DND-41 (cell line): ENCODE measurements at regions not wholly inside any gene's neighbourhood (a gene's known extent, or its start where the extent isn't known, plus 50 kb on each side); places are given as distances from the start of the nearest gene placed in this dataset.
"Not testable (repeated sequence)": the region's sequence is repeated elsewhere in the genome, so short reads cannot be mapped to it uniquely, and the experiment has no call there.

Experiments
- ATAC-seq: fragments of 200-7000 bp; cut with Tn5 transposase; 3 replicates; pipeline ENCODE4 v1.9.1; 2021; ENCODE audit warnings: low read depth; ENCODE audit not compliant: insufficient read depth
- DNase-seq: peaks from one replicate; pipeline ENCODE4 v3.0.0-alpha.2; 2020
- H2AFZ ChIP-seq: 2 replicates; pipeline ENCODE4 v1.6.0; 2012; ENCODE audit warnings: low read depth, low read length
- H3K27ac ChIP-seq: 2 replicates; pipeline ENCODE4 v1.5.1; 2012; ENCODE audit warnings: low read length, inconsistent platforms
- H3K27me3 ChIP-seq: fragments of 200-600 bp; sonication (generic); 2 replicates; pipeline ENCODE4 v1.6.0; 2012; ENCODE audit warnings: low read length, mild to moderate bottlenecking, inconsistent platforms; ENCODE audit not compliant: insufficient read depth, poor library complexity
- H3K36me3 ChIP-seq: 2 replicates; pipeline ENCODE4 v1.5.1; 2012; ENCODE audit warnings: low read length, inconsistent platforms; ENCODE audit not compliant: insufficient read depth
- H3K4me1 ChIP-seq: 2 replicates; pipeline ENCODE4 v1.5.1; 2012; ENCODE audit warnings: mild to moderate bottlenecking, low read length; ENCODE audit not compliant: insufficient read depth
- H3K4me2 ChIP-seq: 2 replicates; pipeline ENCODE4 v1.6.0; 2012; ENCODE audit warnings: mild to moderate bottlenecking, moderate library complexity, low read length, inconsistent platforms; ENCODE audit not compliant: insufficient read depth
- H3K4me3 ChIP-seq, 2 experiments: fragments of 200-600 bp in 1 of 2; shearing (Covaris generic) in 1 of 2; 2 replicates each; pipeline ENCODE4 v1.5.1; 2012 to 2016; ENCODE audit warnings: inconsistent platforms in 2 of 2, low read length in 2 of 2, mild to moderate bottlenecking in 2 of 2, low read depth in 1 of 2, moderate library complexity in 1 of 2
- H3K79me2 ChIP-seq: 2 replicates; pipeline ENCODE4 v1.6.0; 2012; ENCODE audit warnings: low read length, inconsistent platforms; ENCODE audit not compliant: insufficient read depth
- H3K9ac ChIP-seq: 2 replicates; pipeline ENCODE4 v1.6.0; 2012; ENCODE audit warnings: low read depth, mild to moderate bottlenecking, inconsistent platforms, low read length, moderate library complexity
- H3K9me3 ChIP-seq: 2 replicates; pipeline ENCODE4 v1.5.1; 2012; ENCODE audit warnings: low read length, moderate library complexity, mild to moderate bottlenecking, inconsistent platforms; ENCODE audit not compliant: insufficient read depth, severe bottlenecking
- H4K20me1 ChIP-seq: 2 replicates; pipeline ENCODE4 v1.6.0; 2012; ENCODE audit warnings: low read length; ENCODE audit not compliant: insufficient read depth
- EZH2 ChIP-seq: IDR thresholded peaks from 3 replicates; pipeline ENCODE4 v1.6.1; 2012; ENCODE audit warnings: borderline replicate concordance, low read depth, mild to moderate bottlenecking, moderate library complexity, low read length, inconsistent platforms; ENCODE audit not compliant: severe bottlenecking
- TF ChIP-seq, protein P1 (sequence below): IDR thresholded peaks from 2 replicates; pipeline ENCODE4 v1.5.1; 2012; ENCODE audit warnings: borderline replicate concordance, low read length, moderate library complexity, mild to moderate bottlenecking; ENCODE audit not compliant: poor library complexity, severe bottlenecking; ENCODE audit errors: extremely low read depth

GRCh38 chr5:7309715-7310114, 86.2 kb upstream of the ADCY2 start:
- not testable (repeated sequence) for H3K36me3 ChIP-seq, H3K4me3 ChIP-seq, H4K20me1 ChIP-seq, H3K4me2 ChIP-seq, H3K27me3 ChIP-seq, H3K9me3 ChIP-seq, H3K27ac ChIP-seq, DNase-seq, H3K79me2 ChIP-seq, H3K9ac ChIP-seq, H2AFZ ChIP-seq, H3K4me1 ChIP-seq, ATAC-seq

GRCh38 chr5:7310656-7311055, 85.3 kb upstream of the ADCY2 start:
- not testable (repeated sequence) for H3K9me3 ChIP-seq, H3K4me3 ChIP-seq, H3K36me3 ChIP-seq, H3K4me2 ChIP-seq, H3K4me1 ChIP-seq, ATAC-seq, H3K79me2 ChIP-seq, H3K27ac ChIP-seq, H3K27me3 ChIP-seq, H2AFZ ChIP-seq, H4K20me1 ChIP-seq, DNase-seq, H3K9ac ChIP-seq

DNA sequence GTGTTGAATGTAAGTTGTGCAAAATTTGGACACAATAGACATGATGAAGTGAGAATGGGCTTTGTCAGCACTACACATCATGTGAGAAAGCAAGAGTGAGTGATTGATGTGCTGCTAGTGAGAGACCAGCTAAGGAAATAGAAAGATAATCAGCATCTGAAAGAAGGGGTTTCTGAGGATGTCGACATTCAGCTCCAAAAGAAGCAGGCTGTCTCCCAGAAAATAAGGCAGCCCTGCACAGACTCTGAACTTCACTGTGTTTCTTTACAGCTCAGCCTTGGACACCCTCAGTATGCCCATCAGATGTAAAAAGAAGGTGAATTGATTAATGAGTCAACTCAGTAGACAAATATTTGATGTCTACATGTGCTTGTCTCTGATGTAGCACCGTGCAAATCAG, 80.8 kb upstream of the ADCY2 start:
- no peaks in the 10 kb centered on the region for H3K9me3 ChIP-seq
- no peaks in the 10 kb centered on the region for H3K4me1 ChIP-seq
- no peak for TF ChIP-seq EZH2
- TF ChIP-seq, protein P1, sequence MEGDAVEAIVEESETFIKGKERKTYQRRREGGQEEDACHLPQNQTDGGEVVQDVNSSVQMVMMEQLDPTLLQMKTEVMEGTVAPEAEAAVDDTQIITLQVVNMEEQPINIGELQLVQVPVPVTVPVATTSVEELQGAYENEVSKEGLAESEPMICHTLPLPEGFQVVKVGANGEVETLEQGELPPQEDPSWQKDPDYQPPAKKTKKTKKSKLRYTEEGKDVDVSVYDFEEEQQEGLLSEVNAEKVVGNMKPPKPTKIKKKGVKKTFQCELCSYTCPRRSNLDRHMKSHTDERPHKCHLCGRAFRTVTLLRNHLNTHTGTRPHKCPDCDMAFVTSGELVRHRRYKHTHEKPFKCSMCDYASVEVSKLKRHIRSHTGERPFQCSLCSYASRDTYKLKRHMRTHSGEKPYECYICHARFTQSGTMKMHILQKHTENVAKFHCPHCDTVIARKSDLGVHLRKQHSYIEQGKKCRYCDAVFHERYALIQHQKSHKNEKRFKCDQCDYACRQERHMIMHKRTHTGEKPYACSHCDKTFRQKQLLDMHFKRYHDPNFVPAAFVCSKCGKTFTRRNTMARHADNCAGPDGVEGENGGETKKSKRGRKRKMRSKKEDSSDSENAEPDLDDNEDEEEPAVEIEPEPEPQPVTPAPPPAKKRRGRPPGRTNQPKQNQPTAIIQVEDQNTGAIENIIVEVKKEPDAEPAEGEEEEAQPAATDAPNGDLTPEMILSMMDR = no peak
- H3K4me3 ChIP-seq = no peak overlapping the region
- no peaks in the 10 kb centered on the region for H3K79me2 ChIP-seq
- no peak overlapping the region for H2AFZ ChIP-seq
- no peak overlapping the region for H3K27ac ChIP-seq
- DNase-seq (no peak), ATAC-seq (no peak)
- no peaks in the 10 kb centered on the region for H3K36me3 ChIP-seq
- no peak overlapping the region for H3K4me2 ChIP-seq
- no peak overlapping the region for H3K9ac ChIP-seq
- no peaks in the 10 kb centered on the region for H4K20me1 ChIP-seq
- H3K27me3 ChIP-seq = no peaks in the 10 kb centered on the region

DNA sequence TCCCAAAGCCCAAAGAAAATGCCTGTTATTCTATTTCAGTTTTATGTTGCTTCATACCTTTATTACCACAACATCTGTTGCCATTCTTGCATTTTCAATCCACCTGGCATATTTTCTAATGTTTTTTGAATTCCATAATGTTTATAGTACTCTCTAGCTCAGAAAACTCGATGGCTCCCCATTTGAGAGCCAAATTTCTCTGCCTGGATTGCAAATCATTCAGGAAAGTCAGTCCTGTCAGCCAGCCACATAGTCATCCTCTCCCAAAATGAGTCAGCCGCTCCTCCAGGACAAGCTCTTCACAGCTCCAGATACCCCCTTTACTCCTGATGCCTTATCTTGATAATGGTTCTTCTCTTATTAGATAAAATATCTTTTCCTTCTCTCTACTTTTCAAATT, 78.2 kb upstream of the ADCY2 start:
- ATAC-seq = no peak
- Histone ChIP-seq H3K9me3 (no peaks in the 10 kb centered on the region), H4K20me1 (no peaks in the 10 kb centered on the region), H3K27ac (no peak overlapping the region), H3K79me2 (no peaks in the 10 kb centered on the region), H3K4me2 (no peak overlapping the region), H3K4me1 (no peaks in the 10 kb centered on the region), H3K9ac (no peak overlapping the region), H3K36me3 (no peaks in the 10 kb centered on the region), H2AFZ (no peak overlapping the region), H3K27me3 (no peaks in the 10 kb centered on the region), H3K4me3 (no peak overlapping the region)
- TF ChIP-seq, protein P1 = no peak
- TF ChIP-seq EZH2 = no peak
- no peak for DNase-seq
